GM23248 (cell line): ENCODE measurements at regions not wholly inside any gene's neighbourhood (a gene's known extent, or its start where the extent isn't known, plus 50 kb on each side); places are given as distances from the start of the nearest gene placed in this dataset.
A peak's percentile ranks its signal among the peaks of the same experiment; 100 is the strongest.

Experiments used
- DNase-seq: peaks from one replicate; pipeline ENCODE4 v3.0.0-alpha.2; 2015
- H2AFZ ChIP-seq: fragments of 200-600 bp; sonication (generic); 2 replicates; pipeline ENCODE4 v1.6.1; 2016; ENCODE audit warnings: antibody characterized with exemption
- H3F3A ChIP-seq: fragments of 200-600 bp; sonication (generic); 2 replicates; pipeline ENCODE4 v1.6.1; 2016; ENCODE audit warnings: mild to moderate bottlenecking, antibody characterized with exemption, mixed run types; ENCODE audit not compliant: insufficient read depth
- H3K27ac ChIP-seq: fragments of 200-600 bp; sonication (generic); 2 replicates; pipeline ENCODE4 v1.5.1; 2016; ENCODE audit warnings: mild to moderate bottlenecking
- H3K27me3 ChIP-seq: fragments of 200-600 bp; sonication (generic); replicated peaks from 2 replicates; pipeline ENCODE4 v1.6.1; 2016; ENCODE audit warnings: mild to moderate bottlenecking; ENCODE audit not compliant: insufficient read depth
- H3K36me3 ChIP-seq: fragments of 200-600 bp; sonication (generic); 2 replicates; pipeline ENCODE4 v1.6.1; 2016; ENCODE audit warnings: low read depth, mild to moderate bottlenecking
- H3K4me1 ChIP-seq: fragments of 200-600 bp; sonication (generic); 2 replicates; pipeline ENCODE4 v1.6.1; 2016; ENCODE audit warnings: mild to moderate bottlenecking; ENCODE audit not compliant: insufficient read depth
- H3K4me2 ChIP-seq: fragments of 200-600 bp; sonication (generic); one replicate; pipeline ENCODE4 v1.6.1; 2016; ENCODE audit warnings: mild to moderate bottlenecking; ENCODE audit not compliant: unreplicated experiment
- H3K4me3 ChIP-seq: fragments of 200-600 bp; sonication (generic); 2 replicates; pipeline ENCODE4 v1.5.1; 2016; ENCODE audit warnings: mild to moderate bottlenecking
- H3K79me2 ChIP-seq: fragments of 200-600 bp; sonication (generic); 2 replicates; pipeline ENCODE4 v1.6.1; 2016; ENCODE audit warnings: mild to moderate bottlenecking; ENCODE audit not compliant: insufficient read depth
- H3K9ac ChIP-seq: fragments of 200-600 bp; sonication (generic); 2 replicates; pipeline ENCODE4 v1.6.1; 2016; ENCODE audit warnings: mild to moderate bottlenecking
- H3K9me2 ChIP-seq: fragments of 200-600 bp; sonication (generic); 2 replicates; pipeline ENCODE4 v1.6.1; 2016; ENCODE audit warnings: mixed run types, mild to moderate bottlenecking, moderate library complexity; ENCODE audit not compliant: insufficient read depth
- H3K9me3 ChIP-seq: fragments of 200-600 bp; sonication (generic); one replicate; pipeline ENCODE4 v1.6.1; 2017; ENCODE audit warnings: low read depth
- H4K20me1 ChIP-seq: fragments of 200-600 bp; sonication (generic); 2 replicates; pipeline ENCODE4 v1.6.0; 2016; ENCODE audit not compliant: insufficient read depth
- EZH2 ChIP-seq: fragments of 200-600 bp; sonication (generic); IDR thresholded peaks from 2 replicates; pipeline ENCODE4 v1.6.1; 2018; ENCODE audit warnings: antibody characterized with exemption, mild to moderate bottlenecking; ENCODE audit not compliant: insufficient read depth, poor library complexity, severe bottlenecking
- EZH2phosphoT487 ChIP-seq: fragments of 200-600 bp; sonication (generic); IDR thresholded peaks from 2 replicates; pipeline ENCODE4 v1.6.1; 2018; ENCODE audit warnings: antibody characterized with exemption, moderate library complexity, mild to moderate bottlenecking, low read depth; ENCODE audit not compliant: insufficient read depth
- WGBS, 2 experiments: methylation state at CpG; one replicate each; pipeline ENCODE4 v1.1.6; 2015 to 2017; ENCODE audit warnings: low lambda C conversion rate in 2 of 2, low coverage in 1 of 2; ENCODE audit errors: missing lambda C conversion rate in 2 of 2; 5-methylcytosine and 5-hydroxymethylcytosine counted together
- in situ Hi-C: fragments of 300-500 bp; cut with MboI; formaldehyde crosslinking; loops from 2 replicates; pipeline ENCODE4 v1.15.0; 2020

GRCh38 chr3:99013777-99014315 is 112.4 kb upstream of the DCBLD2 start:
- no peaks in the 10 kb centered on the region for H3K4me1 ChIP-seq
- H3K9me2 ChIP-seq, result no peaks in the 10 kb centered on the region
- H3K79me2 ChIP-seq, result no peaks in the 10 kb centered on the region
- no peak overlapping the region for H3K4me2 ChIP-seq
- no peak for DNase-seq
- in situ Hi-C loops, result no loop called here
- no peak overlapping the region for H3K9ac ChIP-seq
- H3K9me3 ChIP-seq, result no peaks in the 10 kb centered on the region
- no peaks in the 10 kb centered on the region for H3F3A ChIP-seq
- no peak for TF ChIP-seq EZH2
- no peak for TF ChIP-seq EZH2phosphoT487
- H3K4me3 ChIP-seq, result no peak overlapping the region
- no peak overlapping the region for H3K27ac ChIP-seq
- no peaks in the 10 kb centered on the region for H3K36me3 ChIP-seq
- 46 to 48% methylated on average over 3 of the region's 3 CpGs for WGBS, 2 experiments
- no peak overlapping the region for H2AFZ ChIP-seq
- no peaks in the 10 kb centered on the region for H4K20me1 ChIP-seq
- no peaks in the 10 kb centered on the region for H3K27me3 ChIP-seq

GRCh38 chr3:99013077-99013476 is 111.6 kb upstream of the DCBLD2 start:
- no peak overlapping the region for H2AFZ ChIP-seq

GRCh38 chr3:99012051-99012450 is 110.6 kb upstream of the DCBLD2 start:
- H3K9me2 ChIP-seq, result no peaks in the 10 kb centered on the region
- no peaks in the 10 kb centered on the region for H3K36me3 ChIP-seq
- TF ChIP-seq EZH2, result no peak
- no peak for TF ChIP-seq EZH2phosphoT487
- 76 to 79% methylated on average over 3 of the region's 3 CpGs for WGBS, 2 experiments
- no peaks in the 10 kb centered on the region for H4K20me1 ChIP-seq
- H3K4me2 ChIP-seq, result no peak overlapping the region
- no peak overlapping the region for H3K4me3 ChIP-seq
- no peaks in the 10 kb centered on the region for H3K9me3 ChIP-seq
- H3K79me2 ChIP-seq, result no peaks in the 10 kb centered on the region
- H3F3A ChIP-seq, result no peaks in the 10 kb centered on the region
- H3K27me3 ChIP-seq, result no peaks in the 10 kb centered on the region
- peak; percentile 8 for DNase-seq
- H3K9ac ChIP-seq, result no peak overlapping the region
- no peak overlapping the region for H2AFZ ChIP-seq
- H3K27ac ChIP-seq, result no peak overlapping the region
- no peaks in the 10 kb centered on the region for H3K4me1 ChIP-seq
- in situ Hi-C loops, result no loop called here

More at GRCh38 chr3:99013077-99013476, 111.6 kb upstream of the DCBLD2 start:
- Histone ChIP-seq H4K20me1 (no peaks in the 10 kb centered on the region), H3K36me3 (no peaks in the 10 kb centered on the region), H3K4me2 (no peak overlapping the region), H3K9me2 (no peaks in the 10 kb centered on the region), H3K27ac (no peak overlapping the region), H3K9ac (no peak overlapping the region), H3F3A (no peaks in the 10 kb centered on the region), H3K9me3 (no peaks in the 10 kb centered on the region), H3K79me2 (no peaks in the 10 kb centered on the region), H3K27me3 (no peaks in the 10 kb centered on the region), H3K4me3 (no peak overlapping the region), H3K4me1 (no peaks in the 10 kb centered on the region)
- DNase-seq, result no peak
- TF ChIP-seq EZH2phosphoT487 (no peak), EZH2 (no peak)
- in situ Hi-C loops, result no loop called here

- Histone ChIP-seq H3K27ac (no peak overlapping the region), H3K4me3 (no peak overlapping the region), H3K36me3 (no peaks in the 10 kb centered on the region), H3K9me2 (no peaks in the 10 kb centered on the region), H2AFZ (no peak overlapping the region), H3F3A (no peaks in the 10 kb centered on the region), H3K9ac (no peak overlapping the region), H3K4me1 (no peaks in the 10 kb centered on the region), H3K9me3 (no peaks in the 10 kb centered on the region), H3K79me2 (no peaks in the 10 kb centered on the region), H3K27me3 (no peaks in the 10 kb centered on the region), H4K20me1 (no peaks in the 10 kb centered on the region), H3K4me2 (no peak overlapping the region)
- DNase-seq, result no peak
- in situ Hi-C loops, result no loop called here
- no peak for TF ChIP-seq EZH2
- TF ChIP-seq EZH2phosphoT487, result no peak
These were observed 108.4 kb upstream of the DCBLD2 start for GRCh38 chr3:99009851-99010250.

DNA sequence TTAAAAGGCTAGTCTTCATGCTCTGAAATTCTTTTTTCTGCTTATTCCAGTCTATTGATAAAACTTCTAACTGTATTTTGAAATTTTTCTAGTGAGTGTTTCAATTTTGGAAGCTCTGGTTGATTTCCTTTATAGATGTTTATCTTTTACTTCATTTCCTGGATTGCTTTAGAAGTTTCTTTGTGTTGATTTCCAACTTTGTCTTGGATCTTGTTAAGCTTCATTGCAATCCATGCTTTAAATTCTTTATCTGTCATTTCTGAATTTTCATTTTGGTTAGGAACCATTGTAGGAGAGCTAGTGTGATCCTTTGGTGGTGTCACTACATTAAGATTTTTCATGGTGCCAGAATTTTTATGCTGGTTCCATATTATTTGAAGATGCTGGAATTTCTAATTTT is 105.2 kb upstream of the DCBLD2 start:
- no peaks in the 10 kb centered on the region for H3K79me2 ChIP-seq
- H3K36me3 ChIP-seq, result no peaks in the 10 kb centered on the region
- H3K27ac ChIP-seq, result no peak overlapping the region
- TF ChIP-seq EZH2 (no peak), EZH2phosphoT487 (no peak)
- H3K9me2 ChIP-seq, result no peaks in the 10 kb centered on the region
- in situ Hi-C loops, result no loop called here
- H3K27me3 ChIP-seq, result no peaks in the 10 kb centered on the region
- no peaks in the 10 kb centered on the region for H3K4me1 ChIP-seq
- no peaks in the 10 kb centered on the region for H3K9me3 ChIP-seq
- no peak overlapping the region for H2AFZ ChIP-seq
- no peak overlapping the region for H3K4me2 ChIP-seq
- H4K20me1 ChIP-seq, result no peaks in the 10 kb centered on the region
- no peak for DNase-seq
- H3K4me3 ChIP-seq, result no peak overlapping the region
- no peaks in the 10 kb centered on the region for H3F3A ChIP-seq
- no peak overlapping the region for H3K9ac ChIP-seq
